Esophagus muscularis mucosa (tissue), 4 donors: ENCODE measurements at regions not wholly inside any gene's neighbourhood (a gene's known extent, or its start where the extent isn't known, plus 50 kb on each side); places are given as distances from the start of the nearest gene placed in this dataset.
"Not testable (repeated sequence)": the region's sequence is repeated elsewhere in the genome, so short reads cannot be mapped to it uniquely, and the experiment has no call there.

Experiments used
- DNase-seq: peaks from one replicate; pipeline ENCODE4 v3.0.0-alpha.2; 2017; ENCODE audit errors: extremely low spot score
- H3K27ac ChIP-seq, 4 donors: fragments of 200-600 bp; sonication (generic); replicated peaks in 1 of 4; 1 replicate in 3 of 4; 2 replicates in 1 of 4; pipeline ENCODE4 v1.5.1; 2016 to 2019; ENCODE audit warnings: mild to moderate bottlenecking in 1 of 4
- H3K27me3 ChIP-seq, 4 donors: fragments of 200-600 bp; sonication (generic); one replicate each; pipeline versions ENCODE4 v1.5.1 to v1.6.0; 2016 to 2019
- H3K36me3 ChIP-seq, 4 donors: fragments of 200-600 bp; sonication (generic); one replicate each; pipeline ENCODE4 v1.5.1; 2016 to 2019
- H3K4me1 ChIP-seq, 4 donors: fragments of 200-600 bp; sonication (generic); one replicate each; pipeline ENCODE4 v1.5.1; 2016 to 2019
- H3K4me3 ChIP-seq, 4 donors: fragments of 200-600 bp; sonication (generic); 1 replicate in 2 of 4; 2 replicates in 2 of 4; pipeline ENCODE4 v1.5.1; 2016 to 2019; ENCODE audit warnings: mild to moderate bottlenecking in 4 of 4, moderate library complexity in 1 of 4
- H3K9me3 ChIP-seq, 4 donors: fragments of 200-600 bp; sonication (generic); 1 replicate in 3 of 4; 2 replicates in 1 of 4; pipeline ENCODE4 v1.5.1; 2016 to 2019
- EP300 ChIP-seq: sonication (generic); formaldehyde crosslinking; IDR thresholded peaks from one replicate; pipeline ENCODE4 v1.6.1; 2017; ENCODE audit warnings: antibody characterized with exemption
- POLR2A ChIP-seq: fragments of 450-650 bp; IDR thresholded peaks from one replicate; pipeline ENCODE4 v1.6.1; 2017; ENCODE audit warnings: antibody characterized with exemption, moderate library complexity, mild to moderate bottlenecking, low read depth
- POLR2AphosphoS5 ChIP-seq, 2 donors: sonication (generic); formaldehyde crosslinking; IDR thresholded peaks; one replicate each; pipeline ENCODE4 v1.6.1; 2017; ENCODE audit warnings: antibody characterized with exemption in 2 of 2
- WGBS: methylation state at CpG from one replicate; pipeline ENCODE4 v1.1.5; 2018; 5-methylcytosine and 5-hydroxymethylcytosine counted together
- intact Hi-C: fragments of 100-400 bp; cut with DNase I; formaldehyde crosslinking; loops from one replicate; pipeline ENCODE4 v1.15.1; 2023
- TF ChIP-seq, protein P1 (sequence below), 3 experiments: fragments of 200-600 bp in 2 of 3; fragments of 450-650 bp in 1 of 3; sonication (generic) in 2 of 3; IDR thresholded peaks; one replicate each; pipeline ENCODE4 v1.5.1; 2017 to 2019; ENCODE audit warnings: antibody characterized with exemption in 3 of 3, mild to moderate bottlenecking in 2 of 3, moderate library complexity in 1 of 3

DNA sequence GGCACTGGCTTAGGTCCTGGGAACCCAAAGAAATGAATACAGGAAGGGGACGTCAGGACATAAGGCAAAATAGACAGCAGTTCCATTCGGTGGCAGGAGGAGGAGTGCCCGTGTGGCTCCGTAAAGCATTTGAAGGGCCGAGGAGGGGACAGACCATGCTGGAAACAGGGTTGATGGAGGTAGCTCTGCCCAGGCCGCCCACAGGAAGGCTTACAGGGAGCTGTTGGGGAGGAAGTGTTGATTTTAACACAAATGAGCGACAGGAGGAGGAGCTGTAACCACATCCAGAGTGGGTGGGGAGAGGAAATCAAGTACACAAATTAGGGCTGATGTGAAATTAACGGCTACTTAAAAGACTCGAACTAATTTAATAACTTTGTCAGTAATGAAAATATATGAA is 54.6 kb downstream of the RBFOX3 start:
- no peaks in the 10 kb centered on the region for H3K36me3 ChIP-seq
- peaks cover 0 to 7% (median 0%) of the 10 kb centered on the region in 4 donors for H3K9me3 ChIP-seq
- H3K27me3 ChIP-seq, result peaks cover 0 to 56% (median 5%) of the 10 kb centered on the region in 4 donors
- no peak overlapping the region for H3K4me3 ChIP-seq
- no peaks in the 10 kb centered on the region for H3K4me1 ChIP-seq
- no peak overlapping the region for H3K27ac ChIP-seq
- WGBS, result 56% methylated on average over 9 of the region's 9 CpGs
- intact Hi-C loops, result no loop called here
- DNase-seq, result no peak
- TF ChIP-seq POLR2A (no peak), POLR2AphosphoS5 (IDR thresholded peaks at IDR 0.05) (no peak), EP300 (no peak)
- TF ChIP-seq, protein P1, sequence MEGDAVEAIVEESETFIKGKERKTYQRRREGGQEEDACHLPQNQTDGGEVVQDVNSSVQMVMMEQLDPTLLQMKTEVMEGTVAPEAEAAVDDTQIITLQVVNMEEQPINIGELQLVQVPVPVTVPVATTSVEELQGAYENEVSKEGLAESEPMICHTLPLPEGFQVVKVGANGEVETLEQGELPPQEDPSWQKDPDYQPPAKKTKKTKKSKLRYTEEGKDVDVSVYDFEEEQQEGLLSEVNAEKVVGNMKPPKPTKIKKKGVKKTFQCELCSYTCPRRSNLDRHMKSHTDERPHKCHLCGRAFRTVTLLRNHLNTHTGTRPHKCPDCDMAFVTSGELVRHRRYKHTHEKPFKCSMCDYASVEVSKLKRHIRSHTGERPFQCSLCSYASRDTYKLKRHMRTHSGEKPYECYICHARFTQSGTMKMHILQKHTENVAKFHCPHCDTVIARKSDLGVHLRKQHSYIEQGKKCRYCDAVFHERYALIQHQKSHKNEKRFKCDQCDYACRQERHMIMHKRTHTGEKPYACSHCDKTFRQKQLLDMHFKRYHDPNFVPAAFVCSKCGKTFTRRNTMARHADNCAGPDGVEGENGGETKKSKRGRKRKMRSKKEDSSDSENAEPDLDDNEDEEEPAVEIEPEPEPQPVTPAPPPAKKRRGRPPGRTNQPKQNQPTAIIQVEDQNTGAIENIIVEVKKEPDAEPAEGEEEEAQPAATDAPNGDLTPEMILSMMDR (IDR thresholded peaks at IDR 0.05), result no peak

- no peak for DNase-seq
- Histone ChIP-seq H3K27ac (no peak overlapping the region), H3K4me1 (no peaks in the 10 kb centered on the region), H3K9me3 (peaks cover 0 to 7% (median 0%) of the 10 kb centered on the region in 4 donors), H3K36me3 (no peaks in the 10 kb centered on the region), H3K27me3 (peaks cover 0 to 50% (median 5%) of the 10 kb centered on the region in 4 donors), H3K4me3 (no peak overlapping the region)
- TF ChIP-seq POLR2AphosphoS5 (IDR thresholded peaks at IDR 0.05) (no peak), POLR2A (no peak), EP300 (no peak)
- TF ChIP-seq, protein P1 (IDR thresholded peaks at IDR 0.05), result no peak
- intact Hi-C loops, result no loop called here
- WGBS, result 85% methylated on average over 5 of the region's 5 CpGs
Observed at GRCh38 chr17:79555543-79555942, 55.3 kb downstream of the RBFOX3 start.

DNA sequence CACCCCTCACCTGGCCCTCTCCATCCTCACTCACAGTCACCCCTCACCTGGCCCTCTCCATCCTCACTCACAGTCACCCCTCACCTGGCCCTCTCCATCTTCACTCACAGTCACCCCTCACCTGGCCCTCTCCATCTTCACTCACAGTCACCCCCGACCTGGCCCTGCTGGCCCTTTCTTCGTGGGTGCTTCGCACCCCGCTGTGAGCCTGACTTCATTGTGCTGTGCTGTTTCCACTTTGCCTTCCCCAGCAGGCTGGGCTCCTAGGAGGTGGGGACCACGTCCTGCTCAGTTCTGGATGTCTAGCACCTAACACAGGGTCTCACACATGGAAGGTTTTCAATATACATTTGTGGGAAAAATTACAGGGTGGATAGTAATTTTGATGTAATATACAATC is 56.5 kb downstream of the RBFOX3 start:
- peaks cover 0 to 38% (median 5%) of the 10 kb centered on the region in 4 donors for H3K27me3 ChIP-seq
- H3K9me3 ChIP-seq, H3K36me3 ChIP-seq, H3K4me1 ChIP-seq, H3K27ac ChIP-seq, DNase-seq, H3K4me3 ChIP-seq, intact Hi-C loops: not testable (repeated sequence)
- 86% methylated on average over 5 of the region's 5 CpGs for WGBS

- Histone ChIP-seq H3K4me3 (no peak overlapping the region), H3K36me3 (no peaks in the 10 kb centered on the region), H3K4me1 (no peaks in the 10 kb centered on the region), H3K27ac (no peak overlapping the region), H3K9me3 (peaks cover 0 to 7% (median 0%) of the 10 kb centered on the region in 4 donors), H3K27me3 (peaks cover 0 to 27% (median 3%) of the 10 kb centered on the region in 4 donors)
- TF ChIP-seq, protein P1 (IDR thresholded peaks at IDR 0.05), result no peak
- TF ChIP-seq EP300, result no peak
- no peak for TF ChIP-seq POLR2AphosphoS5 (IDR thresholded peaks at IDR 0.05)
- no peak for TF ChIP-seq POLR2A
- DNase-seq, result no peak
- intact Hi-C loops, result no loop called here
- 84% methylated on average over 1 of the region's 1 CpG for WGBS
Observed at GRCh38 chr17:79552824-79553223, 58.0 kb downstream of the RBFOX3 start.

DNA sequence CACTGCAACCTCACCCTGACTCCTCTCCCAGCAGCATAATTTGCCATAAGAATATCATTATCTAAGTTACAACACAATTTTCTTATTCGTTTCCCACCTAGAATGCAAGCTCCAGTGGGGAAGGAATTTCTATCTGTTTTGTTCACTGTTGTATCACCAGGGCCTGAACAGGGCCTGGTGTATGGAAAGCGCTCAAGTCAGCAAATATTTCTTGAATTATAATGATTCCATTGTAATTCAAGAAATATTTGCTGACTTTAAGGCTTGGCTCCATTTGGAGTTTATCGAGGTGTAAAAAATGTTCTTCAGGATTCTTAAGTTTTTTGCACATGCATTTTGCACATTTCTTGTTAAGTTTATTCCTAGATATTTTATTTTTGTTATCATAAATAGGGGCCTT is 58.4 kb downstream of the RBFOX3 start:
- intact Hi-C loops, result no loop called here
- Histone ChIP-seq H3K27me3 (peaks cover 0 to 26% (median 3%) of the 10 kb centered on the region in 4 donors), H3K36me3 (no peaks in the 10 kb centered on the region), H3K9me3 (peaks cover 0 to 7% (median 0%) of the 10 kb centered on the region in 4 donors), H3K27ac (no peak overlapping the region), H3K4me3 (no peak overlapping the region), H3K4me1 (no peaks in the 10 kb centered on the region)
- no peak for TF ChIP-seq EP300
- TF ChIP-seq, protein P1 (IDR thresholded peaks at IDR 0.05), result no peak
- WGBS, result 85% methylated on average over 3 of the region's 3 CpGs
- DNase-seq, result no peak
